ENCODE measurements at regions not wholly inside any gene's neighbourhood (a gene's known extent, or its start where the extent isn't known, plus 50 kb on each side); places are given as distances from the start of the nearest gene placed in this dataset.
"Not testable (repeated sequence)": the region's sequence is repeated elsewhere in the genome, so short reads cannot be mapped to it uniquely, and the experiment has no call there.

DNA sequence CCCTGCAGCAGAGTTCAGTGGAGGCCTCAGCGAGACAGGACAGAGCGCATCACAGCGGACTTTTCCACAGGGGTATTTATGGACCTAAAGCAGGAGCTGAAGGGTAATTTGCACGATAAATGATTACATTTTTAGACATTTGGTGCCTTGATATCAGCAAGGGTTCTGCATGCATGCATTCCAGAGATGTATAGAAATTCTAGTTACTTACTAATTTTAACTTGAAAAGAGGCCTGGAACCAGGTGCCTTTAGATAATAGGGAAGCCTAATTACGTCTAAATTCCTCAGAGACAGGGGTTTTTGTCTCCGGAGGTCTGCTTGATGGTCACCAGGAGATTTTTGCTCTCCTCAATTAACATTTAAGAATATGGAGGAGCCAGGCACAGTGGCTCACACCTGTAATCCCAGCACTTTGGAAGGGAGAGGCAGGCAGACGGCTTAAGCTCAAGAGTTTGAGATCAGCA, 79.8 kb upstream of the MFGE8 start:
- H3K4me3 ChIP-seq (replicated peaks in 1 of 2; ENCODE audit: low read depth in 2 of 2, low read length in 2 of 2) = no peak overlapping the region
- TF ChIP-seq, protein P1, sequence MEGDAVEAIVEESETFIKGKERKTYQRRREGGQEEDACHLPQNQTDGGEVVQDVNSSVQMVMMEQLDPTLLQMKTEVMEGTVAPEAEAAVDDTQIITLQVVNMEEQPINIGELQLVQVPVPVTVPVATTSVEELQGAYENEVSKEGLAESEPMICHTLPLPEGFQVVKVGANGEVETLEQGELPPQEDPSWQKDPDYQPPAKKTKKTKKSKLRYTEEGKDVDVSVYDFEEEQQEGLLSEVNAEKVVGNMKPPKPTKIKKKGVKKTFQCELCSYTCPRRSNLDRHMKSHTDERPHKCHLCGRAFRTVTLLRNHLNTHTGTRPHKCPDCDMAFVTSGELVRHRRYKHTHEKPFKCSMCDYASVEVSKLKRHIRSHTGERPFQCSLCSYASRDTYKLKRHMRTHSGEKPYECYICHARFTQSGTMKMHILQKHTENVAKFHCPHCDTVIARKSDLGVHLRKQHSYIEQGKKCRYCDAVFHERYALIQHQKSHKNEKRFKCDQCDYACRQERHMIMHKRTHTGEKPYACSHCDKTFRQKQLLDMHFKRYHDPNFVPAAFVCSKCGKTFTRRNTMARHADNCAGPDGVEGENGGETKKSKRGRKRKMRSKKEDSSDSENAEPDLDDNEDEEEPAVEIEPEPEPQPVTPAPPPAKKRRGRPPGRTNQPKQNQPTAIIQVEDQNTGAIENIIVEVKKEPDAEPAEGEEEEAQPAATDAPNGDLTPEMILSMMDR (IDR thresholded peaks at IDR 0.05; ENCODE audit: low read depth, low read length) = no peak
- no peak for DNase-seq (ENCODE audit: low read depth in 2 of 2)

DNA sequence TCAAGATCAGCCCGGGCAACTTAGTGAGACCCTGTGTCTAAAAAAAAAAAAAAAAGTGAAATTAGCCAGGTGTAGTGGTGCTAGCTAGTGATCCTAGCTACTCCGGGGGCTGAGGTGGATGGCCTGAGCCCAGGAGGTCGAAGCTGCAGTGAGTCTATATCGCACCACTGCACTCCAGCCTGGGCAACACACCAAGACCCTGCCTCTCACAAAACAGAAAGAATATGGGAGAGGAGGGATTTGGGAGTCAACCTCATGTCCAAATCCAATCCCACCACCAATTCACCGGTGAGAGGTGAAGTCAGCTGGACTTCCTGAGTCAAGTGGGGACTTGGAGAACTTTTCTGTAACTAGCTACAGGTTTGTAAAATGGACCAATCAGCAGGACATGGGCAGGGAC, 80.5 kb upstream of the MFGE8 start:
- TF ChIP-seq, protein P1 (IDR thresholded peaks at IDR 0.05; ENCODE audit: low read depth, low read length) = no peak
- DNase-seq (ENCODE audit: low read depth in 2 of 2) = no peak
- H3K4me3 ChIP-seq (replicated peaks in 1 of 2; ENCODE audit: low read depth in 2 of 2, low read length in 2 of 2) = no peak overlapping the region

DNA sequence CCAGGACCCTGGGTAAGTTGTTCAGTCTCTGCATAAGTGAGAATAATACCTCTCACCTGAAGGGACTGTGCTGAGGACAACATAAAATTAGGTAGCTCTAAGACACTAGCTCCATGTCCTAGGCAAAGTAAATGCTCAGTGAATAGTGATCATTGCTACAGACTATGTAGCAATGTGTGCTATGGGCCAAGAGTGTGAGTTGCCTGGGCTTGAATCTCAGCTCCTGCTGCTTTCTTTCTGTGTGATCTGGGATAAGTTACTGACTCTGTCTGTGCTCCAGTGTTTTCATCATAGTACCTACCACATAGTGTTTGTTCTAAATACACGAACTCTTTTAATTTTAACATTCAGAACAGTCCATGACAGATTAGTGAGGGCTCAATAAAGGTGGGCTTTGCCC, 81.1 kb upstream of the MFGE8 start:
- peak in 1 of 2 donors; percentile 22 for DNase-seq (ENCODE audit: low read depth in 2 of 2)
- no peak overlapping the region for H3K4me3 ChIP-seq (replicated peaks in 1 of 2; ENCODE audit: low read depth in 2 of 2, low read length in 2 of 2)
- TF ChIP-seq, protein P1 (IDR thresholded peaks at IDR 0.05; ENCODE audit: low read depth, low read length) = no peak

DNA sequence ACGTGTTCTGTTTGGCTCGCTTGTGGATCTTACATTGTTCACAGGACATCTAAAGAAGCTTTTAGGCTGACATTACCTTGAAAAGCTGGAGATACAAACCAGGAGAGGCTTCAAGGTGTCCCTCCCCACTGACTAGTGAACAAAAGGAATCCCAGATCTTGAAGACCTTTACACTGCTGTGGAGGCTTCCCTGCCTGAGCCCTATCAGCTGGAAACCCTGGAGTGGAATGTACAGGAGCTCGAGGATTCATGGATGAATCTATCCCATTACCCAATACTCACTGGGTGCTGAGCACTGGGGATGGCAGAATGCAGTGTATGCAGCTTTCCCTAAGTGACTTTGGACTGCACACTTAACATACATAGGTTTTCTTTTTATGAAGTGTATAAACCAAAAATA, 82.3 kb upstream of the MFGE8 start:
- TF ChIP-seq, protein P1 (IDR thresholded peaks at IDR 0.05; ENCODE audit: low read depth, low read length) = no peak
- no peak overlapping the region for H3K4me3 ChIP-seq (replicated peaks in 1 of 2; ENCODE audit: low read depth in 2 of 2, low read length in 2 of 2)
- DNase-seq (ENCODE audit: low read depth in 2 of 2) = peak; percentile 15 to 40

DNA sequence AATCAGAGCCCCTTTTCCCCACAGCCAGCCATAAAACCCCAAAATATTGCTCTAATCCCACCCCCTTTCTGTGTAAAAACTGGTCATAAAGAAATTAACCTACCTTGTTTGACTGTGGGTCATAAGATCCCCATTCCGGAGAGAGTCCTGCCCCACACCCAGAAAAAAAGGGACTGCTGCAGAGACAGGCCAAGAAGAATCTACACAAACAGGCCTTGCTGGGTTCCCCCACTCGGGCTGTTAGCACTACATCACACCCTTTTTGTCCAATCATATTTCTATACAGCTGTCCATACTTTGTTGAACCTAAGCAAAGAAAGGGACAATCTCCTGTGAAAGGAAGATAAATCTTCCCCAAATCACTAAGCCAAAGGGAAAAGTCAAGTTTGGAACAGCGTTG, 84.4 kb upstream of the MFGE8 start:
- no peak overlapping the region for H3K4me3 ChIP-seq (replicated peaks in 1 of 2; ENCODE audit: low read depth in 2 of 2, low read length in 2 of 2)
- DNase-seq (ENCODE audit: low read depth in 2 of 2) = no peak
- TF ChIP-seq, protein P1 (IDR thresholded peaks at IDR 0.05; ENCODE audit: low read depth, low read length) = no peak

DNA sequence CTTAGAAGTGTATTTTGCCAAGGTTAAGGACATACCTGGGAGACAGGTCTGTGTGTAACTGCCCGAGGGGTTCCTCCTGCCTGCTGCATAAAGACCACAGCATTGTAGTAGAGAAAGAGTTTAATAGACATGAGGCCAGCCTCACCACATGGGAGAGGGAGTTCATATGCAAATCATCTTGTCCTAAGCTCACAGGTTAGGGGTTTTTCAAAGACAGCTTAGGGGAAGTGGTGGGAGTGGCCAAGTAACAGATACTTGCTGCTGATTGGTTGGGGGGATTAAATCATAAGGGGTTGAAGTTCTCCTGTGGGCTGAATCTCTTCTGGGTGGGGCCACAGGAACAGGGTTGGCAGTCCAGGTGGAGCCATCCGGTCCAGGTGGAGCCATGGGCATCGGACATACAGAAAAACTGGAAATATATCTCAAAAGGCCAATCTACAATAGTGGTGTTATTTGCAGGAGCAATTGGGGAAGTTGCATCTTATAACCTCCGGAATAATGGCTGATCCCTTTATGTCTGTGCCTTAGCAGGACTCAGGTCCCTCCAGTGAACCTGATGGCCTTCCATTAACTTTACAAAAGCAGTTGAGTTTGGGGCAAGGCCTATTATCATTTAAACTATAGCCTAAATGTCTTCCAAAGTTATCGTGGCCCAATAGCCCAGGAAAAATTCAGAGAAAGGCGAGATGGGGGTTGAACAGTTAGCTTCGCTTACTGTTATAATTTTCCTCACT, 86.0 kb upstream of the MFGE8 start:
- DNase-seq (ENCODE audit: low read depth in 2 of 2) = no peak
- no peak overlapping the region for H3K4me3 ChIP-seq (replicated peaks in 1 of 2; ENCODE audit: low read depth in 2 of 2, low read length in 2 of 2)
- TF ChIP-seq, protein P1 (IDR thresholded peaks at IDR 0.05; ENCODE audit: low read depth, low read length) = no peak

DNA sequence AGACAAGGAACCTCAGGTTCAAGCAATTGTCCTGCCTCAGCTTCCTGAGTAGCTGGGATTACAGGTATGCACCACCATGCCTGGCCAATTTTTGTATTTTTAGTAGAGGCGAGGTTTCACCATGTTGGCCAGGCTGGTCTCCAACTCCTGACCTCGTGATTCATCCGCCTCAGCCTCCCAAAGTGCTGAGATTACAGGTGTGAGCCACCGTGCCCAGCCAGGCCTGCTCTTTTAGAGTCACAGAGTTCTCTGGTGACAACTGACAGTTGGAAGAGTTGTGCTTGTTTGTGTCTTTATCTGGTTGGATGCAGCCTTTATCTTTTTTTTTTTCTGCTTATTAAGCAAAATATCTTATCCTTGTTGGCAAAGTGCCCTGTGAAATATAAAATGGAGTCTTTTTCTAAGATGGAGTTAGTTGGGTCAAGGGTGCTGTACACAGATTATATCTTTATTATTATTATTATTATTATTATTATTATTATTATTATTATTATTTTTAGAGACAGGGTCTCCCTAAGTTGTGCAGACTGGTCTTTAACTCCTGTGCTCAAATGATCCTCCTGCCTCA, 86.5 kb upstream of the ABHD2 start:
- DNase-seq (ENCODE audit: low read depth in 2 of 2); H3K4me3 ChIP-seq (replicated peaks in 1 of 2; ENCODE audit: low read depth in 2 of 2, low read length in 2 of 2): not testable (repeated sequence)

Data from cardiac fibroblast (primary cell).